ENCODE measurements at regions not wholly inside any gene's neighbourhood (a gene's known extent, or its start where the extent isn't known, plus 50 kb on each side); places are given as distances from the start of the nearest gene placed in this dataset.
"Not testable (repeated sequence)": the region's sequence is repeated elsewhere in the genome, so short reads cannot be mapped to it uniquely, and the experiment has no call there.

- no peak for DNase-seq
Observed at GRCh38 chr3:163518065-163518464, 1560.2 kb downstream of the SI start.

DNA sequence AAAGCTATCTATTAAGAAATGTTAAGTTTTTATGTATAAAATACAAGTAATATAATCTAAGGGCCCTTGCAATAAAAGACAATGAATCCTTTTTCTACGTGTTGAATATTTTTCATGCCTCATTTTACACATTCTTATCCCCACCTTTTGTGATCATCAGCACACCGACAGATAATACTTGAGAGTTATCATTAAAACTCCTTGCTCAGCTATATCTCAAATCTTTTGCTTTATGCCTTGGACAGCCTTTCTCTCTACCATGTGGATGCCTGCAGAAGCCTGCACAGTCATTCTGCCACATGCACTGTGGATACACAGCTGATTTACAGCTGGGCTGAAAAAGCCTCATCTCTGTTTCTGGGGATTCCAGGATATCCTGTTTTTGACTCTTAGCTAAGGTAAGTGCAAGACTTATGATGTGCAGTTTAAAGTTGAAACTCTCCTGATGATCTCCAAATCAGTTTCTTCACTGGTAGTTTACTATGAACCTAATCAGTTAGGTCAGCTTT, 1565.1 kb downstream of the SI start:
- no peak for DNase-seq

- no peak for DNase-seq
Observed at GRCh38 chr3:163508206-163508605, 1570.1 kb downstream of the SI start.

GRCh38 chr3:163504974-163505373, 1573.3 kb downstream of the SI start:
- no peak for DNase-seq

DNA sequence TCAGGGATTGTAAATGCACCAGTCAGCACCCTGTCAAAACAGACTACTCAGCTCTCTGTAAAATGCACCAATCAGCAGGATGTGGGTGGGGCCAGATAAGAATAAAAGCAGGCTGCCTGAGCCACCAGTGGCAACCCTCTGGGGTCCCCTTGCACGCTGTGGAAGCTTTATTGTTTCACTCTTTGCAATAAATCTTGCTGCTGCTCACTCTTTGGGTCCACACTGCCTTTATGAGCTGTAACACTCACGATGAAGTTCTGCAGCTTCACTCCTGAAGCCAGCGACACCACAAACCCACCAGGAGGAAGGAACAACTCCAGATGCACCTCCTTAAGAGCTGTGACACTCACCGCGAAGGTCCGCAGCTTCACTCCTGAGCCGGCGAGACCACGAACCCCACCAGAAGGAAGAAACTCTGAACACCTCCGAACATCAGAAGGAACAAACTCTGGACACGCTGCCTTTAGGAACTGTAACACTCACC, 1578.5 kb downstream of the SI start:
- not testable (repeated sequence) for DNase-seq

- not testable (repeated sequence) for DNase-seq
Observed at GRCh38 chr3:163498842-163499735, 1579.2 kb downstream of the SI start.

- DNase-seq: no peak
Observed at GRCh38 chr3:163491714-163492113, 1586.6 kb downstream of the SI start.

GRCh38 chr3:163490119-163490518, 1588.2 kb downstream of the SI start:
- DNase-seq: peak; percentile 4

GRCh38 chr3:163482695-163483094, 1595.6 kb downstream of the SI start:
- DNase-seq: no peak

GRCh38 chr3:163481738-163482137, 1596.6 kb downstream of the SI start:
- DNase-seq: no peak

DNA sequence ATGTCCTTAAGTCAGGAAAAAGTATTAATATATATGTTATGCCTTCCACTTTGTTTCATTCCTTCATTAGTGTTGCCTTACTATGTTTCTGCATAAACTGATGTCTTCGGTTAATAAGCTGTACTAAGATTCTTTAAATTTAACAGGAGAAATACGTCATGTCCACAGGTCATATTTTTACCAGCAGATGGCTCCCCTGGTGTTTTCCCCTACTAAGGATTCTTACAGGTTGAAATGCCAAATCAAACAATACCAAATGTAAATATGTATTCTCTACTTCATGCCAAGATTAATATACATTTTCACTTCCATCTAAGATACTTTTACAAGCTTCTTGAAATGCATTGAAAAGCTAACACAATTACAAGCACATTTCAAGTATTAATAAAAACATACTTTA, 1602.1 kb downstream of the SI start:
- no peak for DNase-seq

GRCh38 chr3:163474766-163475165, 1603.5 kb downstream of the SI start:
- DNase-seq: no peak

GRCh38 chr3:163468531-163469335, 1609.6 kb downstream of the SI start:
- DNase-seq: no peak

- no peak for DNase-seq
Observed at GRCh38 chr3:163462446-163462845, 1615.8 kb downstream of the SI start.

- no peak for DNase-seq
Observed at GRCh38 chr3:163450698-163451097, 1627.6 kb downstream of the SI start.

DNA sequence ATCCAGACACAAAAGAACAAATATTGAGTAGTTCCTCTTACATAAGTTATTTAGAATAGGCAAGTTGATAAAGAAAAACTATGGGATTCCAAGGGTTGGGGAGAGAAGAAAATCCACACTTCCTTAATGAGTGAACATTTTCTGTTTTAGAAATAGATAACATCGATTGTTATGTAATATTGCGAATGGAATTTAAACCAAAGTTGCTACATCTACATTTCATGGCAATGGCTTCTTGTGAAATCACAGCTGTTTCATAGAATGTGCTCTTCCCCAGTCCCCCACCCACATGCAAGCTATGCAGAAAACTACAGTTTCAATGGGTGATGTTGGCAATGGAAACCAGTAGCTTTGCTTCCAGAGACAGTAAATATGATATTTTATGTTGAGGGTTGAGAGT, 1639.5 kb downstream of the SI start:
- no peak for DNase-seq

GRCh38 chr3:163422671-163423070, 1655.6 kb downstream of the SI start:
- DNase-seq: no peak

GRCh38 chr3:163391407-163392181, 1686.7 kb downstream of the SI start:
- no peak for DNase-seq

DNA sequence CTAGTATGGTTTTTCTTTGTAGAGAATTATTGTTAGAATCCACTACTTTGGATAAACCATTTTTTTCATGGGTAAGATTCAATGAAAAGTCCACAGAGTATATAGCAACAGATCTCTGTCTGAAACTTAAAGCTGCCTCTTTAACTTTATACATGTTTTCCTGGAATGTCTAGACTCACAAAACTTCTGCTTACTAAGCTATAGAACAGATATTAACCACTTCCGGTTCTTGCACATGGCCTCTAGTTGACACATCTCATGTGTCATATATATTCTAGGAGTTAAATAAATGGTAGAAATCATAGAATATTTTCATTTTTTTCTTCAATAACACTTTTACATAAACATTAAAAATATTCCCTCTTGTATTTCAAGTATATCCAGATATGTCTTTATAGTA, 1693.9 kb downstream of the SI start:
- no peak for DNase-seq

DNA sequence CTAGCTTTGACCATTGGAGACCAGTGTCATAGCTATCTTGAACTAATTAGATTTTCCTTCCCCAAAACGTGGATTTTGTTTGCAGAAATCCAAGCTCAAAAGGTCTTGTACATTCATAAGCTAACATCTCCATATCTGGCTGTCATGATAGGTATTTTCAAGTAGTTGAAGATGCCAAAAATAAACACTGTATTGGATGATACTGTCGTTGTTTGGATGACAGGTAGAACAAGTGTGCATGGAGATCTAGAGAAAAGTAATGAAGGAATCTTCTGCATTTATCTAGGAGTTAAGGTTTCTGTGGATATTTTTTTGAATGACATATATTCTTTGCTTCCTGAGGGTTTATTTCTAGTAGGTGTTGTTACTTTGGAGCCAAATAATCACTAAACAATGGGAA, 1696.1 kb downstream of the SI start:
- no peak for DNase-seq

- no peak for DNase-seq
Observed at GRCh38 chr3:163368168-163368567, 1710.1 kb downstream of the SI start.

DNA sequence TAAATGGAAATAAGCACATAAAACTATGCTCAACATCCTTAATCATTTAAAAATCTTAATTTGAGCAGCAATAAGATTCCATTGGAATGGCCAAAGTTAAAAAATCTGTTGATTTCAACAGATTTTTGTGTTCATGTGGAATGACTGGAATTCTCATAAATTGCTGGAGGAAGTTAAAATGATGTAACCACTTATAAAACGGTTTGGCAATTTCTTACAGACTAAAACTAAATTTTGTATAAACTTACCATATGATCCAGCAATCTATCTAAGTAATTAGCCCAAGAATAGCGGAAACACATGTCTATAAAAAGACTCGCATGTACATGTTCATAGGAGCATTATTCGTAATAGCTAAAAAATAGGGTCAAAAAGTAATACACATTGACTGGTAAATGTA, 1713.6 kb downstream of the SI start:
- no peak for DNase-seq

GRCh38 chr3:163362151-163362550, 1716.1 kb downstream of the SI start:
- no peak for DNase-seq
